Activated CD8-positive, alpha-beta memory T cell treated with anti-CD3 and anti-CD28 coated beads, Interleukin-2, amount 10 ng/mL, durations not matched to agents 7 days and 5 days (primary cell): ENCODE measurements at regions not wholly inside any gene's neighbourhood (a gene's known extent, or its start where the extent isn't known, plus 50 kb on each side); places are given as distances from the start of the nearest gene placed in this dataset.

Experiments
- ATAC-seq: fragments of 150-1000 bp; cut with Tn5 transposase; one replicate; pipeline ENCODE4 v1.10.0; 2021; ENCODE audit warnings: moderate library complexity
- CTCF ChIA-PET: fragments of 350-600 bp; sonication (Branson Sonifier 250); formaldehyde crosslinking; loops from one replicate; lab custom pipeline; 2021; ENCODE audit warnings: antibody characterized with exemption; lab: Charles Lee
- DNase-seq: peaks from one replicate; pipeline ENCODE4 v3.0.0-alpha.2; 2020
- H3K27ac Mint-ChIP-seq: one replicate; pipeline ENCODE4 v1.8.0; 2021; ENCODE audit warnings: mild to moderate bottlenecking, mixed read lengths
- H3K27me3 Mint-ChIP-seq: one replicate; pipeline ENCODE4 v1.8.0; 2021; ENCODE audit warnings: mixed read lengths
- H3K36me3 Mint-ChIP-seq: one replicate; pipeline ENCODE4 v1.8.0; 2021; ENCODE audit warnings: mild to moderate bottlenecking, mixed read lengths
- H3K4me1 Mint-ChIP-seq: one replicate; pipeline ENCODE4 v1.8.0; 2021; ENCODE audit warnings: mixed read lengths
- H3K4me3 Mint-ChIP-seq: one replicate; pipeline ENCODE4 v1.8.0; 2021; ENCODE audit warnings: mild to moderate bottlenecking, moderate library complexity, mixed read lengths
- H3K9me3 Mint-ChIP-seq: one replicate; pipeline ENCODE4 v1.8.0; 2022; ENCODE audit warnings: low read depth, mixed read lengths

GRCh38 chr1:47617381-47618221 is 179.8 kb downstream of the FOXD2 start:
- no peaks in the 10 kb centered on the region for H3K9me3 Mint-ChIP-seq
- peaks cover 7% of the 10 kb centered on the region for H3K27me3 Mint-ChIP-seq
- no peaks in the 10 kb centered on the region for H3K36me3 Mint-ChIP-seq
- no peak overlapping the region for H3K4me3 Mint-ChIP-seq
- H3K4me1 Mint-ChIP-seq: no peaks in the 10 kb centered on the region
- H3K27ac Mint-ChIP-seq: no peak overlapping the region
- ATAC-seq (no peak), DNase-seq (peak; percentile 16)
- CTCF ChIA-PET: no interaction called here

- no peaks in the 10 kb centered on the region for H3K36me3 Mint-ChIP-seq
- no peak overlapping the region for H3K4me3 Mint-ChIP-seq
- ATAC-seq: no peak
- peak; percentile 7 for DNase-seq
- CTCF ChIA-PET: no interaction called here
- H3K4me1 Mint-ChIP-seq: no peaks in the 10 kb centered on the region
- H3K27me3 Mint-ChIP-seq: peaks cover 5% of the 10 kb centered on the region
- H3K27ac Mint-ChIP-seq: no peak overlapping the region
- no peaks in the 10 kb centered on the region for H3K9me3 Mint-ChIP-seq
Observed at GRCh38 chr1:47618222-47618720, 180.4 kb downstream of the FOXD2 start.

- H3K9me3 Mint-ChIP-seq: no peaks in the 10 kb centered on the region
- peak; percentile 15 for DNase-seq
- CTCF ChIA-PET: no interaction called here
- H3K27me3 Mint-ChIP-seq: peaks cover 5% of the 10 kb centered on the region
- H3K4me1 Mint-ChIP-seq: no peaks in the 10 kb centered on the region
- H3K36me3 Mint-ChIP-seq: no peaks in the 10 kb centered on the region
- H3K27ac Mint-ChIP-seq: no peak overlapping the region
- H3K4me3 Mint-ChIP-seq: no peak overlapping the region
- no peak for ATAC-seq
Observed at GRCh38 chr1:47618830-47619229, 181.0 kb downstream of the FOXD2 start.

DNA sequence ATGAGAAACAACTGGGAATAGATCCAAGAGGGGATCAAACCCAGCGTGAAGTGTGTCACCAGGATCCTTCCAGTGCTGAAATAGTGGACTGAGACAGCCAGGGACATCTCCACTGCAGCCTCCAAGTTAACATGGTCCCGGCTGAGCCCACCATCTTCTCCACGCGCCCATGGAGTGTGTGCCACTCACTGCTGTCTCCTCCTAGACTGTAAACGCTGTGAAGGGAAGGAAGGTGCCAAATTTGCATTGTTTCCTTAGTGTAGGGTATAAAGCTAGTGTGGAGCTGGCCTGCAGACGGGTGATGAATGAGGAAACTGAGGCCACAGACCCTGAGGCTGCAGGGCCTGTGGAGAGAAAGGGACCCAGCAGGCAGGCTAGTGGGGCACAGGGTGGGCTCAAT is 183.6 kb downstream of the FOXD2 start:
- ATAC-seq (no peak), DNase-seq (no peak)
- H3K4me1 Mint-ChIP-seq: no peaks in the 10 kb centered on the region
- peaks cover 4% of the 10 kb centered on the region for H3K27me3 Mint-ChIP-seq
- H3K36me3 Mint-ChIP-seq: no peaks in the 10 kb centered on the region
- H3K27ac Mint-ChIP-seq: no peak overlapping the region
- H3K9me3 Mint-ChIP-seq: no peaks in the 10 kb centered on the region
- no peak overlapping the region for H3K4me3 Mint-ChIP-seq
- CTCF ChIA-PET: no interaction called here

DNA sequence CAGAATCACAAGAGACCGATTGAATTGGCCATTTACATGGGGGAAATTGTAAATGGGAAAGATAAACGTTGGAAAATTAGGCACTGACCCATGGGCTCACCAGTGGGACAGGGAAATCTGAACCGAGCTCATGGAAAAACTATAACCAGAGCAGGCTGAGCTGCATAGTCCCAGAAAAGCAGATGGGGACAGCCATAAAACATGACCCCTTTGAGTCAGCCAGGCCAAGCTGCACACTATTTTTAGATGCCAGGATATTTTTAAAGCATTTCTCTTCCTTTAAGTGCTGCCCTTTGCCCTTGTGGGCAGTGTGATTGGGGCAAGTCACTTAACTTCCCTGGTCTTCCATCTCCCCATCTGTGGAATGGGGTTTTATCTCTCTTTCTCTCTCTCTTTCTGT is 184.1 kb downstream of the FOXD2 start:
- DNase-seq (no peak), ATAC-seq (no peak)
- Mint-ChIP-seq H3K27ac (no peak overlapping the region), H3K27me3 (peaks cover 4% of the 10 kb centered on the region), H3K9me3 (no peaks in the 10 kb centered on the region), H3K4me1 (no peaks in the 10 kb centered on the region), H3K36me3 (no peaks in the 10 kb centered on the region), H3K4me3 (no peak overlapping the region)
- CTCF ChIA-PET: no interaction called here

- CTCF ChIA-PET: no interaction called here
- DNase-seq: peak; percentile 29
- Mint-ChIP-seq H3K27me3 (peaks cover 4% of the 10 kb centered on the region), H3K4me3 (no peak overlapping the region), H3K27ac (no peak overlapping the region), H3K36me3 (no peaks in the 10 kb centered on the region), H3K9me3 (no peaks in the 10 kb centered on the region), H3K4me1 (no peaks in the 10 kb centered on the region)
- ATAC-seq: no peak
Observed at GRCh38 chr1:47622776-47623556, 185.1 kb downstream of the FOXD2 start.

- no peaks in the 10 kb centered on the region for H3K4me1 Mint-ChIP-seq
- H3K36me3 Mint-ChIP-seq: no peaks in the 10 kb centered on the region
- no peaks in the 10 kb centered on the region for H3K9me3 Mint-ChIP-seq
- H3K4me3 Mint-ChIP-seq: no peak overlapping the region
- no peak overlapping the region for H3K27ac Mint-ChIP-seq
- H3K27me3 Mint-ChIP-seq: peaks cover 4% of the 10 kb centered on the region
- ATAC-seq (no peak), DNase-seq (peak; percentile 31)
- CTCF ChIA-PET: no interaction called here
Observed at GRCh38 chr1:47623557-47623940, 185.7 kb downstream of the FOXD2 start.

DNA sequence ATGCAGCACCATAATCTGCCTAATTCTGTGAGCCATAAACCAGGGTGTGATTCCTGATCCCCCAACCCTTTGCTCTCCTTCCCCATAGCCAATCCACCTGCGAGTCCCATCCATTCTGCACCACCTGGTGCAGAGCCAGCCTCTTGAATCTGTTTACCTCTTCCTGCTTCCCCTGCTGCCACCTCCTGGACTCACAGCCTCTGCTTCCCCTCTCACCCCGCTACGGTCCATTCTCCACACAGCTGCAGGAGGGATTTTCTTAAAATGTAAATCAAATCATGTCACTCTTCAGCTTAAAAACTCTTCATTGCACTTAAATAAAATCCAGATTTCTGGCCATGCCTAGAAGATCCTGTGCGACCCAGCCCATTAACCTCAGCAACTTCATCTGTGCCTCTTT is 186.7 kb downstream of the FOXD2 start:
- Mint-ChIP-seq H3K27me3 (peaks cover 4% of the 10 kb centered on the region), H3K9me3 (no peaks in the 10 kb centered on the region), H3K27ac (no peak overlapping the region), H3K4me3 (no peak overlapping the region), H3K36me3 (no peaks in the 10 kb centered on the region), H3K4me1 (no peaks in the 10 kb centered on the region)
- CTCF ChIA-PET: no interaction called here
- DNase-seq (peak; percentile 15), ATAC-seq (no peak)

DNA sequence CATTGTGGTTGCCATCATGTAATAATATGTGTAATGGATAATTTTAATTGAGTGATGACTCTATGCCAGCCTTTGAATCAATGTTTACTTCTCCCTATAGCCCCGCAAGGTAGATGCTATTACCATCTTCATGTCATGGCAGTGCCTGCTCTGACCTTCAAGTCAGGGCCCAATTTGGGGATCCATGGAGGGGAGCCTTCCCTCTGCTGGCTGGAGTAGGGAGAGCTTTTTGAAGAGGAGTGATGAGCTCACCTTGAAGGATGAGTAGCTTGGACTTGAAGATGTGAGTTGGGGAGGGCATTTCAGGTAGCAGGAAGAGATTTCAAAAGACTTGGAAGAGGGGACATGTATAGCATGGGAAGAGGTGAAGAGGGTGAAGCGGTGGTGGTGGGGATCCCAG is 189.2 kb downstream of the FOXD2 start:
- peaks cover 4% of the 10 kb centered on the region for H3K27me3 Mint-ChIP-seq
- H3K27ac Mint-ChIP-seq: no peak overlapping the region
- H3K4me1 Mint-ChIP-seq: no peaks in the 10 kb centered on the region
- CTCF ChIA-PET: no interaction called here
- no peak overlapping the region for H3K4me3 Mint-ChIP-seq
- H3K9me3 Mint-ChIP-seq: no peaks in the 10 kb centered on the region
- no peak for ATAC-seq
- H3K36me3 Mint-ChIP-seq: no peaks in the 10 kb centered on the region
- DNase-seq: no peak

GRCh38 chr1:47627471-47628370 is 189.9 kb downstream of the FOXD2 start:
- H3K27ac Mint-ChIP-seq: no peak overlapping the region
- H3K36me3 Mint-ChIP-seq: no peaks in the 10 kb centered on the region
- peaks cover 4% of the 10 kb centered on the region for H3K27me3 Mint-ChIP-seq
- H3K4me1 Mint-ChIP-seq: no peaks in the 10 kb centered on the region
- ATAC-seq: no peak
- no peak for DNase-seq
- CTCF ChIA-PET: no interaction called here
- H3K9me3 Mint-ChIP-seq: no peaks in the 10 kb centered on the region
- H3K4me3 Mint-ChIP-seq: no peak overlapping the region

DNA sequence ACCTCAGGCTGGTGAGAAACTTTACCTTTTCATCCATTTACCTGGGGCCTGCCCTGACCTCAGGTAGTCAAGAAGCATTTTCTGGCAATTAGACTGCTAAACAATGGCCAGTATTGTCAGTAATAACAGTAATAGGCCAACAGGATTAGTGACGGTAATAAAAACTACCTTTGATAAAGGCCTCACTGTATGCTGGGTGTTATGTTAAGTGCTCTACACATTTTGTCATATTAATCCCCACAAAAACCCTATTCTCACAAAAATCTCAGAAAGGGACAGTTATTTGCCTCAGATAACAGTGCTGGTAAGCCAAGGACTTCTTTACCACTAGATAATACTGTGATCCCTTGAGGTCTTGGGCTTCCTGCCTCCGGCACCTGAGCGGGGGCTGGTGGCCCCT is 191.4 kb downstream of the FOXD2 start:
- Mint-ChIP-seq H3K27ac (no peak overlapping the region), H3K36me3 (no peaks in the 10 kb centered on the region), H3K9me3 (no peaks in the 10 kb centered on the region), H3K27me3 (peaks cover 4% of the 10 kb centered on the region), H3K4me3 (no peak overlapping the region), H3K4me1 (no peaks in the 10 kb centered on the region)
- DNase-seq: no peak
- no peak for ATAC-seq
- CTCF ChIA-PET: no interaction called here

GRCh38 chr1:47630346-47630745 is 192.5 kb downstream of the FOXD2 start:
- Mint-ChIP-seq H3K9me3 (no peaks in the 10 kb centered on the region), H3K4me3 (no peak overlapping the region), H3K36me3 (no peaks in the 10 kb centered on the region), H3K27ac (no peak overlapping the region), H3K4me1 (no peaks in the 10 kb centered on the region), H3K27me3 (no peaks in the 10 kb centered on the region)
- CTCF ChIA-PET: no interaction called here
- ATAC-seq: no peak
- DNase-seq: no peak

GRCh38 chr1:47631411-47631995 is 193.7 kb downstream of the FOXD2 start:
- ATAC-seq (no peak), DNase-seq (no peak)
- no peak overlapping the region for H3K27ac Mint-ChIP-seq
- H3K27me3 Mint-ChIP-seq: no peaks in the 10 kb centered on the region
- CTCF ChIA-PET: interaction anchor here (0.9 kb wide), 1 partner anchor 124 kb away, joined by 3 read pairs; no protein-coding TSS in a partner anchor
- no peaks in the 10 kb centered on the region for H3K36me3 Mint-ChIP-seq
- H3K4me3 Mint-ChIP-seq: no peak overlapping the region
- no peaks in the 10 kb centered on the region for H3K9me3 Mint-ChIP-seq
- H3K4me1 Mint-ChIP-seq: no peaks in the 10 kb centered on the region
